Left lung (tissue), 4 donors: ENCODE measurements at regions not wholly inside any gene's neighbourhood (a gene's known extent, or its start where the extent isn't known, plus 50 kb on each side); places are given as distances from the start of the nearest gene placed in this dataset.

Source experiments
- ATAC-seq: fragments of 200-7000 bp; cut with Tn5 transposase; one replicate; pipeline ENCODE4 v1.9.1; 2020; ENCODE audit warnings: moderate library complexity
- DNase-seq, 4 donors: peaks; one replicate each; pipeline ENCODE4 v3.0.0-alpha.2; 2013 to 2020
- H3K27ac ChIP-seq, 2 donors: fragments of 200-600 bp; sonication (generic) in 1 of 2; one replicate each; pipeline versions ENCODE4 v1.5.0 to v1.8.0; 2020 to 2021
- H3K27me3 ChIP-seq, 2 donors: fragments of 200-600 bp; sonication (generic) in 1 of 2; one replicate each; pipeline versions ENCODE4 v1.5.0 to v1.8.0; 2020 to 2021
- H3K36me3 ChIP-seq, 2 donors: fragments of 200-600 bp; sonication (generic) in 1 of 2; one replicate each; pipeline versions ENCODE4 v1.5.0 to v1.8.0; 2020 to 2021
- H3K4me1 ChIP-seq, 2 donors: fragments of 200-600 bp; one replicate each; pipeline ENCODE4 v1.8.0; 2021
- H3K4me3 ChIP-seq, 2 donors: fragments of 200-600 bp; sonication (generic) in 1 of 2; one replicate each; pipeline versions ENCODE4 v1.5.0 to v1.8.0; 2020 to 2021; ENCODE audit warnings: mild to moderate bottlenecking in 1 of 2
- H3K9me3 ChIP-seq, 2 donors: fragments of 200-600 bp; sonication (generic) in 1 of 2; one replicate each; pipeline versions ENCODE4 v1.5.0 to v1.8.0; 2020 to 2021
- CTCF ChIP-seq, 2 donors: fragments of 200-600 bp; sonication (generic) in 1 of 2; IDR thresholded peaks; one replicate each; pipeline versions ENCODE4 v1.5.0 to v1.8.0; 2021; ENCODE audit warnings: antibody characterized with exemption in 2 of 2
- intact Hi-C, 2 donors: fragments of 100-400 bp; cut with DNase I; formaldehyde crosslinking; loops; one replicate each; pipeline versions ENCODE4 v1.11.2 to v1.14.2; 2022
- donor health status: DM: no; HTN: yes; CAD: no.
- donor health status: DM: no; HTN: no; CAD: no.

- intact Hi-C loops, result no loop called here
- H3K27ac ChIP-seq, result no peak overlapping the region
- H3K4me1 ChIP-seq, result no peaks in the 10 kb centered on the region
- no peak overlapping the region for H3K4me3 ChIP-seq
- no peak for TF ChIP-seq CTCF (IDR thresholded peaks at IDR 0.05)
- ATAC-seq, result no peak
- no peaks in the 10 kb centered on the region for H3K36me3 ChIP-seq
- H3K9me3 ChIP-seq, result no peaks in the 10 kb centered on the region
- H3K27me3 ChIP-seq, result no peaks in the 10 kb centered on the region
- peak in 1 of 4 donors; percentile 16 for DNase-seq
Measured at GRCh38 chr1:57824535-57824934, 400.7 kb upstream of the DAB1 start.

- intact Hi-C loops, result no loop called here
- no peak for TF ChIP-seq CTCF (IDR thresholded peaks at IDR 0.05)
- H3K27ac ChIP-seq, result no peak overlapping the region
- DNase-seq (peak in 1 of 4 donors; percentile 15), ATAC-seq (no peak)
- no peaks in the 10 kb centered on the region for H3K4me1 ChIP-seq
- no peak overlapping the region for H3K4me3 ChIP-seq
- H3K27me3 ChIP-seq, result no peaks in the 10 kb centered on the region
- no peaks in the 10 kb centered on the region for H3K9me3 ChIP-seq
- no peaks in the 10 kb centered on the region for H3K36me3 ChIP-seq
Measured at GRCh38 chr1:57820356-57821095, 396.7 kb upstream of the DAB1 start.

GRCh38 chr1:57819893-57820292 lies 396.0 kb upstream of the DAB1 start:
- Histone ChIP-seq H3K27me3 (no peaks in the 10 kb centered on the region), H3K4me3 (no peak overlapping the region), H3K9me3 (no peaks in the 10 kb centered on the region), H3K4me1 (no peaks in the 10 kb centered on the region), H3K27ac (no peak overlapping the region), H3K36me3 (no peaks in the 10 kb centered on the region)
- no peak for DNase-seq
- intact Hi-C loops, result no loop called here
- TF ChIP-seq CTCF (IDR thresholded peaks at IDR 0.05), result no peak
- no peak for ATAC-seq

GRCh38 chr1:57803586-57803985 lies 379.7 kb upstream of the DAB1 start:
- H3K27me3 ChIP-seq, result no peaks in the 10 kb centered on the region
- intact Hi-C loops, result no loop called here
- no peak for TF ChIP-seq CTCF (IDR thresholded peaks at IDR 0.05)
- no peaks in the 10 kb centered on the region for H3K4me1 ChIP-seq
- H3K9me3 ChIP-seq, result no peaks in the 10 kb centered on the region
- ATAC-seq (no peak), DNase-seq (peak in 1 of 4 donors; percentile 44)
- no peak overlapping the region for H3K27ac ChIP-seq
- no peaks in the 10 kb centered on the region for H3K36me3 ChIP-seq
- no peak overlapping the region for H3K4me3 ChIP-seq

- no peak for TF ChIP-seq CTCF (IDR thresholded peaks at IDR 0.05)
- no peak overlapping the region for H3K27ac ChIP-seq
- no peaks in the 10 kb centered on the region for H3K27me3 ChIP-seq
- H3K36me3 ChIP-seq, result no peaks in the 10 kb centered on the region
- H3K4me3 ChIP-seq, result no peak overlapping the region
- no peak for ATAC-seq
- no peaks in the 10 kb centered on the region for H3K9me3 ChIP-seq
- no peak for DNase-seq
- no peaks in the 10 kb centered on the region for H3K4me1 ChIP-seq
- intact Hi-C loops, result no loop called here
Measured at GRCh38 chr1:57800376-57800775, 376.5 kb upstream of the DAB1 start.
